DOHH2 (cell line): ENCODE measurements at regions not wholly inside any gene's neighbourhood (a gene's known extent, or its start where the extent isn't known, plus 50 kb on each side); places are given as distances from the start of the nearest gene placed in this dataset.

Experiments
- CTCF ChIP-seq: fragments of 200-600 bp; sonication (generic); IDR thresholded peaks from one replicate; pipeline ENCODE4 v1.5.1; 2014; ENCODE audit warnings: antibody characterized with exemption, mild to moderate bottlenecking, low read depth, low read length; ENCODE audit not compliant: poor library complexity, severe bottlenecking
- EZH2phosphoT487 ChIP-seq: fragments of 200-600 bp; sonication (generic); IDR thresholded peaks from 2 replicates; pipeline ENCODE4 v1.6.1; 2017; ENCODE audit warnings: borderline replicate concordance, mild to moderate bottlenecking, antibody characterized with exemption, low read length, moderate library complexity, mixed read lengths

GRCh38 chr11:131218542-131218941 is 151.9 kb upstream of the NTM start:
- TF ChIP-seq CTCF (no peak), EZH2phosphoT487 (no peak)
